ENCODE measurements at regions not wholly inside any gene's neighbourhood (a gene's known extent, or its start where the extent isn't known, plus 50 kb on each side); places are given as distances from the start of the nearest gene placed in this dataset.

- DNase-seq, result no peak
These were observed 50.4 kb downstream of the RUSC2 start for GRCh38 chr9:35540315-35540714.

GRCh38 chr9:35546853-35547252 is 56.9 kb downstream of the RUSC2 start:
- no peak for DNase-seq

- no peak for DNase-seq
These were observed 57.1 kb upstream of the TESK1 start for GRCh38 chr9:35547889-35548418.

- DNase-seq, result no peak
These were observed 56.5 kb upstream of the TESK1 start for GRCh38 chr9:35548571-35548970.

- DNase-seq, result no peak
These were observed 55.6 kb upstream of the TESK1 start for GRCh38 chr9:35549441-35549840.

- no peak for DNase-seq
These were observed 52.7 kb upstream of the TESK1 start for GRCh38 chr9:35552376-35552775.

GRCh38 chr9:35552837-35553236 is 52.2 kb upstream of the TESK1 start:
- no peak for DNase-seq

- DNase-seq, result peak; percentile 16 to 36
These were observed 51.2 kb upstream of the TESK1 start for GRCh38 chr9:35553670-35554543.

- DNase-seq, result no peak
These were observed 49.8 kb upstream of the TESK1 start for GRCh38 chr9:35555246-35555701.
